Activated T-cell treated with anti-CD3 and anti-CD28 coated beads, Interleukin-2, amount 50 U/mL, for 48 hours (primary cell): ENCODE measurements at regions not wholly inside any gene's neighbourhood (a gene's known extent, or its start where the extent isn't known, plus 50 kb on each side); places are given as distances from the start of the nearest gene placed in this dataset.

ENCODE experiments used
- DNase-seq, 2 experiments: peaks; one replicate each; pipeline ENCODE4 v3.0.0-alpha.2; 2020

DNA sequence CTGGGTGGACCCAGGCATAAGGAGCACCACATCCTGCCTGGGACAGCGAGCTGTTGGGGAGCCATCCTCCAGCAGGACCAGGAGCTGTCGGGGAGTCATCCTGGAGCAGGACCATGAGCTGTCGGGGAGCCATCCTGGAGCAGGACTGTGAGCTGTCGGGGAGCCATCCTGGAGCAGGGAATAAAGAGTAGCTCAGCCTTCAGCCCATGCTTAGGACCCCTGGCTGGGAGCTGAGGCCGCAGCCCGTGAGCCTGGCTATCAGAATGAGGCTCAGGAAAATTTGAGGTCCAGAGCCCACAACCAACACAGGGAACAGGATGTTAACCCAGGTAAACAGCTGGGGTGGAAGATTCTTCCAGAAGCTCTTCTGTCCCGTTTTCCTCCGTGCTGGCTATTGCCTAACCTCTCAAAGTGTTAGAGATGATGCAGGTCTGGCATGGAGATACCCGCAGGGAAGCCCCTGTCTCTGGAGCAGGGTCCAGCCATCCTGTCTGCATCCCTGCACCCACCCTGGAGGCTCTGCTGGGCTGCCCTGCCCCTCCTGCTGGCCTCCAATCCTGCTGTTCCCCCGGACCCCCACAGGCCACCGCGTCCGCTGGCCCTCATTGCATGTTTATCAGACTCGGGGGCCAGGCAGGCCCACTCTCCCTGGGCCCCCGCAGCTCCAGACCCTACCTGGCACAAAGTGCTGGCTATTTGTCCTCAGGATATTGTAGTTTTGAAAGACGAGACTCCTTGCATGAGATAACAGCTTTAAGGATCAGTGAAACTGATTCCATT, 243.5 kb upstream of the MYT1L start:
- DNase-seq = no peak

DNA sequence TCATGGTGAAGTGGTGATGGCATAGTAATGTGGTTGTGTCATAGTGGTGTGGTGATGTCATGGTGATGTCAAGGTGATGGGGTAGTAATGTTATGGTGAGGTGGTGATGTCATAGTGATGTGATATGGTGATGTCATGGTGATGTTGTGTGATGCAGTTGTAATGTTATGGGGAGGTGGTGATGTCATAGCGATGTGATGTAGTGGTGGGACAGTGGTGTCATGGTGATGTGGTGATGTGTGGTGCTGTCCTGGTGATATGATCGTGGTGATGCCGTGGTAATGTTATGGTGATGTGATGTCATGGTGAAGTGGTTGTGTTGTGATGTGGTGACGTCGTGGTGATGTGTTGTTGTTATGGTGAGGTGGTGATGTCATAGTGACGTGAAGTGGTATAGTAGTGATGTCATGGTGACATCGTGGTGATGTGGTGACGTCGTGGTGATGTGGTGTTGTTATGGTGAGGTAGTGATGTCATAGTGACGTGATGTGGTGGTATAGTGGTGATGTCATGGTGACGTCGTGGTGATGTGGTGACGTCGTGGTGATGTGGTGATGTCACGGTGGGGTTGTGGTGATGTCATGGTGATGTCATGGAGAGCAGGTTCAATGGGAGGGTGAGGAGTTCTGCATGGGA, 242.7 kb upstream of the MYT1L start:
- DNase-seq = peak; percentile 17 to 20

DNA sequence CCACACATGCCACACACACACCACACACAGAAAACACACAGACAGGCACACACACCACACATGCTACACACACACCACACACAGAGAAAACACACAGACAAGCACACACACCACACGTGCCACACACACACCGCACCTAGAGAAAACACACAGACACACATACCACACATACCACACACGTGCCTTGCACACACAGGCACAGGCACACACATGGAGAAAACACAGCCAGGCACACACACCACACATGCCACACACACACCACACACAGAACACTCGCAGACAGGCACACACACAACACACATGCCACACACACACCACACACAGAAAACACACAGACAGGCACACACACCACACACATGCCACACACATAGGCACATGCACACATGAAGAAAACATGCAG, 242.1 kb upstream of the MYT1L start:
- no peak for DNase-seq

DNA sequence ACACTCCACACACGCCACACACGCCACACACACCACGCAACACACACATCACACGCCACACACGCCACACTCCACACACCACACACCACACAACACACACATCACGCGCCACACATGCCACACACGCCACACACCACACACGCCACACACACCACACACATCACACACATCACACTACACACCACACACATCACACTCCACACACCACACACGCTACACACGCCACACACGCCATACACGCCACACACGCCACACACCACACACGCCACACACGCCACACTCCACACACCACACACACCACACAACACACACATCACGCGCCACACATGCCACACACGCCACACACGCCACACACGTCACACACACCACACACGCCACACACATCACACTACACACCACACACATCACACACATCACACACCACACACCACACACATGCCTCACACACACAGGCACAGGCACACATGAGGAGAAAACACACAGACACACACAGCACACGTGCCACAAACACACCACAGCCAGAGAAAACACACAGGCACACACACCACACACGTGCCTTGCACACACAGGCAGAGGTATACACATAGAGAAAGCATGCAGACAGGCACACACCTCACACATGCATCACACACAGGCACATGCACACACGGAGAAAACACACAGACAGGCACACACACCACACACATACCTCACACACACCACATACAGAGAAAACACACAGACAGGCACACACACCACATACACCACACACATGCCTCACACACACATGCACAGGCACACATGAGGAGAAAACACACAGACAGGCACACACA, 241.5 kb upstream of the MYT1L start:
- no peak for DNase-seq

- DNase-seq = no peak
Measured at GRCh38 chr2:2571301-2572150, 240.5 kb upstream of the MYT1L start.

DNA sequence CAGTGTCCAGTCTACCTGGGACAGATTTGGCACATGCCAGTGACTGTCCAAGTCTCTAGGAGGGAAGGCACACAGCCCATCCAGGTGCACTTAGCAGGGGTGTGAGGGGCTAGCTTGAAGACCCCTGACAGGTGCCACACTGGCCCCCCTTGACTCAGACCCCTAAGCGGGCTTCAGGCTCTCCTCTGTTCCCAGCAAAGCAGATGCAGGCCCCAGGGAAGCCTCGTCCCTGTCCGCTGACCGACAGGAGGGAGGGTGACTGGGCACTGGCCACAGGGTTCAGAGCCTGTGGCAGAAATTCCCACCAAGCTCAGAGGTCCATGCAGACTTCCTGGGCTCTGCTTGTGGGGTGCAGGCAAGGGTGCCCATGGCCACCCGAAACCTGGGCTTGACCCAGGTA, 239.8 kb upstream of the MYT1L start:
- DNase-seq = no peak

- DNase-seq = no peak
Measured at GRCh38 chr2:2570360-2570759, 239.3 kb upstream of the MYT1L start.

- DNase-seq = no peak
Measured at GRCh38 chr2:2569836-2570235, 238.8 kb upstream of the MYT1L start.

DNA sequence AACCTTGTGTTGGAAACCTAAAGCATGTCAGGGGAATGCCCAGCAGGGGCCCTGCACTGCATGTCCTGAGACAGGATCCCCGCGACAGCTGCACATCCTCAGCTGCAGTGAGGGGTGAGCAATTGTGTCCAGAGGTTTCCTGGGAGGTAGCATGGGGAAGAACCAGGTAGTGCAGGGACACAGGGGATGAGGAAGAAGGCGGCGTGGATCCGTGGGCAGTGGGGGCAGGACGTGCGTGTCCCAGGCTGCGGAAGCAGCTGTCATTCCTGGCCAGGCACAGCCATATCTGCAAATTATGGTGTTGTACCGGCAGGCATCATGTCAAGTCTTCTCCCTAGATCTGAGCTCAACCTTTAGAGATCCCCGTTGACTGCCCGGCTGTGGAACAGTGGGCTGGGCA, 238.2 kb upstream of the MYT1L start:
- no peak for DNase-seq

DNA sequence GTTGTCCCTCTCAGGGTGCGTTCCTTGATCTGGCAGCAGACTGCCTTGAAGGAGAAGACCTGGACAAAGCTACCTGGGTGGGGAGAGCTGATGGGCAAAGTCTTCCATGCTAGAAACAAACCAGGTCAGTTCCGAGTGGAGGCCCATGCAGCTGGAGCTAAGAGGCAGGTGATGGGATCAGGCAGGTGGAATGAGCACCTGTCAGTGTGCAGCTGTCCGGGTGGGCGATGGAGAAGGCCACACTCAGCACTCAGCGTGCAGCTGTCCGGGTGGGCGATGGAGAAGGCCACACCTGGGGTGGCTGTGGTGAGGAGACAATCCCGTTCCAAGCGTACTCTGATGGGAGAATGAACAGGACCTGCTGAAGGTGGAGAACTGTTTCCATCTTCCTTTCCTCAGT, 237.3 kb upstream of the MYT1L start:
- no peak for DNase-seq

GRCh38 chr2:2567776-2568175, 236.7 kb upstream of the MYT1L start:
- DNase-seq = no peak

GRCh38 chr2:2566396-2567323, 235.6 kb upstream of the MYT1L start:
- DNase-seq = no peak

- DNase-seq = no peak
Measured at GRCh38 chr2:2565671-2566070, 234.6 kb upstream of the MYT1L start.

- no peak for DNase-seq
Measured at GRCh38 chr2:2564300-2565078, 233.4 kb upstream of the MYT1L start.

GRCh38 chr2:2563309-2563860, 232.3 kb upstream of the MYT1L start:
- no peak for DNase-seq

GRCh38 chr2:2562867-2563266, 231.8 kb upstream of the MYT1L start:
- no peak for DNase-seq

GRCh38 chr2:2561346-2562095, 230.4 kb upstream of the MYT1L start:
- DNase-seq = no peak

- no peak for DNase-seq
Measured at GRCh38 chr2:2560374-2561015, 229.4 kb upstream of the MYT1L start.

DNA sequence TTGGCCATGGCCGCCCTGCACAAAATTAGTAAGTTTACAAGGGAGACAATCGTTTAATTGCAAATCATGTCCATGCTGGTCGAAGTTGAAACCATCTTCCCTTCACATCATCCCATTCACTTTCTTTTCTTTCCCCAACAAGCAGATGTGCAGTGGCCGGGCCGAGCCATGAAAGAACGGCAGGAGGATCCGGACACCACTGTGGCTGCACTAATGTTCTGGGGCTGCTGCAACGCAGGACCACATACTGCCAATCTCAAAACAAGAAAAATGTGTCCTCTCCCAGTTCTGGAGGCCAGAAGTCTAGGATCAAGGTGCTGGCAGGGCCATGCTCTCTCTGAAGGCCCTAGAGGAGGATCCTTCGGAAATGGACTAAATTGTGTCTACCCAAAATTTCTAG, 227.4 kb upstream of the MYT1L start:
- no peak for DNase-seq
